ENCODE measurements at regions not wholly inside any gene's neighbourhood (a gene's known extent, or its start where the extent isn't known, plus 50 kb on each side); places are given as distances from the start of the nearest gene placed in this dataset.

- no peak for DNase-seq (ENCODE audit: low read depth in 2 of 2)
- TF ChIP-seq CTCF (IDR thresholded peaks at IDR 0.05; ENCODE audit: low read depth, low read length), result no peak
- no peak overlapping the region for H3K4me3 ChIP-seq (replicated peaks in 1 of 2; ENCODE audit: low read depth in 2 of 2, low read length in 2 of 2)
Measured at GRCh38 chr22:44650806-44651205, 51.2 kb upstream of the PRR5 start.

GRCh38 chr22:44648821-44649565 is 53.0 kb upstream of the PRR5 start:
- no peak for TF ChIP-seq CTCF (IDR thresholded peaks at IDR 0.05; ENCODE audit: low read depth, low read length)
- H3K4me3 ChIP-seq (replicated peaks in 1 of 2; ENCODE audit: low read depth in 2 of 2, low read length in 2 of 2), result no peak overlapping the region
- peak; percentile 29 to 80 for DNase-seq (ENCODE audit: low read depth in 2 of 2)

GRCh38 chr22:44648085-44648820 is 53.8 kb upstream of the PRR5 start:
- DNase-seq (ENCODE audit: low read depth in 2 of 2), result no peak
- no peak overlapping the region for H3K4me3 ChIP-seq (replicated peaks in 1 of 2; ENCODE audit: low read depth in 2 of 2, low read length in 2 of 2)
- TF ChIP-seq CTCF (IDR thresholded peaks at IDR 0.05; ENCODE audit: low read depth, low read length), result no peak

- DNase-seq (ENCODE audit: low read depth in 2 of 2), result no peak
- H3K4me3 ChIP-seq (replicated peaks in 1 of 2; ENCODE audit: low read depth in 2 of 2, low read length in 2 of 2), result no peak overlapping the region
- no peak for TF ChIP-seq CTCF (IDR thresholded peaks at IDR 0.05; ENCODE audit: low read depth, low read length)
Measured at GRCh38 chr22:44647141-44647540, 54.9 kb upstream of the PRR5 start.

- no peak for TF ChIP-seq CTCF (IDR thresholded peaks at IDR 0.05; ENCODE audit: low read depth, low read length)
- DNase-seq (ENCODE audit: low read depth in 2 of 2), result no peak
- no peak overlapping the region for H3K4me3 ChIP-seq (replicated peaks in 1 of 2; ENCODE audit: low read depth in 2 of 2, low read length in 2 of 2)
Measured at GRCh38 chr22:44646668-44647067, 55.3 kb upstream of the PRR5 start.

- DNase-seq (ENCODE audit: low read depth in 2 of 2), result no peak
- no peak overlapping the region for H3K4me3 ChIP-seq (replicated peaks in 1 of 2; ENCODE audit: low read depth in 2 of 2, low read length in 2 of 2)
- no peak for TF ChIP-seq CTCF (IDR thresholded peaks at IDR 0.05; ENCODE audit: low read depth, low read length)
Measured at GRCh38 chr22:44646141-44646540, 55.9 kb upstream of the PRR5 start.
